ENCODE measurements at regions not wholly inside any gene's neighbourhood (a gene's known extent, or its start where the extent isn't known, plus 50 kb on each side); places are given as distances from the start of the nearest gene placed in this dataset.

DNA sequence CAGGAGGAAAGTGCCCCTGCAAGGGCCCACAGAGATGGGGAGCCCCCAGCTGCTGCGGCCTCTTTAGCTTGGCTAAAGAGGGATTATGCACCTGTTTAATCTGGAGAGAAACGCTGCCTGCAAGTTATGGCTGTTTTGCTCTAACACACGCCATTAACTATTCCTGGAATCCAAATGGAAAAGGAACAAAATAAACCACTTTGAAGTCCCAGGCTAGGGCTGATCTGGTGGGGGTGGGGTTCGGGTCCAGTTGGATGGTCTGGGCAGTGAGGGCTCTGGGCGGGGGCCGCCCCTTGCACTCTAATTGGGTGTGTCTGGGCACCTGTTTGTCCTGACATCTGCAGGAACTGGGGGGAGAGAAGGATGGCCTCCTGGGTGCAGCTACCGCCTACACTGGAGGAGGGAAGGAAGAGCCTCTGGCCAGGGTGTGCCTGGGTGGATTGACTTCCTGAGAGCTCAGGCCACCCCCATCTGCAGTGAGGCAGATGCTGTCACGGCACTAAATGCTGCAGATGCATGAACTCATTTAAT, 300.6 kb downstream of the ZEB1 start:
- TF ChIP-seq CTCF (IDR thresholded peaks at IDR 0.05) (no peak), ZFX (IDR thresholded peaks at IDR 0.05; ENCODE audit: borderline replicate concordance) (no peak)
